Calu3 (cell line): ENCODE measurements at regions not wholly inside any gene's neighbourhood (a gene's known extent, or its start where the extent isn't known, plus 50 kb on each side); places are given as distances from the start of the nearest gene placed in this dataset.

Experiments used
- BruUV-seq: library from RNA; stranded (reverse); fragments of 400-500 nt; replicated peaks from 2 replicates; lab custom pipeline; 2021; lab: Mats Ljungman, UMichigan
- CTCF ChIA-PET: fragments of 300-600 bp; sonication (Branson Sonifier 250); formaldehyde crosslinking; loops from one replicate; lab custom pipeline; 2022; ENCODE audit warnings: antibody characterized with exemption; lab: Charles Lee
- DNase-seq: peaks from one replicate; pipeline ENCODE4 v3.0.0; 2022
- H3K27ac Mint-ChIP-seq: one replicate; pipeline ENCODE4 v1.8.0; 2022; ENCODE audit warnings: mixed read lengths; ENCODE audit not compliant: unreplicated experiment
- H3K27me3 Mint-ChIP-seq: one replicate; pipeline ENCODE4 v1.8.0; 2022; ENCODE audit warnings: mixed read lengths; ENCODE audit not compliant: unreplicated experiment
- H3K36me3 Mint-ChIP-seq: one replicate; pipeline ENCODE4 v1.8.0; 2022; ENCODE audit warnings: mild to moderate bottlenecking, moderate library complexity, mixed read lengths; ENCODE audit not compliant: insufficient read depth, unreplicated experiment
- H3K4me1 Mint-ChIP-seq: one replicate; pipeline ENCODE4 v1.8.0; 2022; ENCODE audit warnings: mild to moderate bottlenecking, low read depth, mixed read lengths; ENCODE audit not compliant: unreplicated experiment
- H3K4me3 Mint-ChIP-seq: one replicate; pipeline ENCODE4 v1.8.0; 2022; ENCODE audit warnings: mild to moderate bottlenecking, low read depth, moderate library complexity, mixed read lengths; ENCODE audit not compliant: unreplicated experiment
- H3K9me3 Mint-ChIP-seq: one replicate; pipeline ENCODE4 v1.8.0; 2022; ENCODE audit warnings: low read depth, mixed read lengths; ENCODE audit not compliant: unreplicated experiment
- CTCF ChIP-seq: fragments of 200-600 bp; IDR thresholded peaks from one replicate; pipeline ENCODE4 v1.8.0; 2022; ENCODE audit warnings: antibody characterized with exemption; ENCODE audit not compliant: unreplicated experiment
- intact Hi-C: fragments of 100-400 bp; cut with micrococcal nuclease; formaldehyde crosslinking; loops from one replicate; pipeline ENCODE4 v1.10.0; 2022; ENCODE audit not compliant: unreplicated experiment

DNA sequence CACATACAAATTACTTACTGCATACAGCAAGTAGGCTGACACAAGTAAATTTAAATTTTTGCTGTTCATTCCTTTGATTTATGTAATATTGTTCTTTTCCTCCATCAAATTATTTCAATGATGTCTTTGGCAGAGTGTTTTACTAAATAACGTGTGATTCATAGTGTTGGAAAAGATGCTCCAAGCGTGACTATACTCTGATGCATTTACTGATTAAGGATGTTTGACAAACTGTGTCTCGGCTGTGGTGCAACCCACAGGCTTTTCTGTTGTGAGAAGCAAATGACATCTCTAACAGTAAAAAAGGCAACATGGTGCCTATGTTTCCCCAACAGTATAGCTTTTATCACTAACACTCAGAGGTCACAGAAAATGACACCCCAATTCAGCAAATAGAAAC lies 540.9 kb downstream of the PPP4R3C start:
- Mint-ChIP-seq H3K4me3 (no peak overlapping the region), H3K27me3 (no peaks in the 10 kb centered on the region), H3K36me3 (no peaks in the 10 kb centered on the region), H3K4me1 (no peaks in the 10 kb centered on the region), H3K9me3 (no peaks in the 10 kb centered on the region), H3K27ac (no peak overlapping the region)
- CTCF ChIA-PET: no interaction called here
- TF ChIP-seq CTCF: no peak
- no peak for DNase-seq
- BruUV-seq: no TSS peak
- intact Hi-C loops: no loop called here

DNA sequence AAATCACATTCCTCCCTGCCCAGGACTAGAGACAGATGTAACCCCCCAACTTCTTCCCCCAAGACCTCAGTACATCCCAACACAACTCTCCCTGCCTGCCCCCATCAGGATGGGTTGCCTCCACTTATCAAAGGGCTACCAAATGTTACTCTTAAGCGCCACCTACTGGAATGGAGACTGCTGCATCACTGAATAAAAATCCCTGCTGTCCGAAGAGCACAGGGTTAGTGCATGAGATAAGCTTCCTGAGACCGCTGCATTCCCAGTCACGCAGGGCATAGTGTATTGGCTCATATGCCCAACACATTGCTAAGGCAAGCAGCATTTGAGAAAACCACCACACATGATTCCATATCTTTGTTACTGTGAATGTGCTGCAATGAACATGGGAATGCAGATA lies 544.5 kb downstream of the PPP4R3C start:
- intact Hi-C loops: no loop called here
- H3K9me3 Mint-ChIP-seq: no peaks in the 10 kb centered on the region
- H3K27me3 Mint-ChIP-seq: no peaks in the 10 kb centered on the region
- no peak for DNase-seq
- BruUV-seq: no TSS peak
- H3K27ac Mint-ChIP-seq: no peak overlapping the region
- H3K4me3 Mint-ChIP-seq: no peak overlapping the region
- no peaks in the 10 kb centered on the region for H3K36me3 Mint-ChIP-seq
- peak; percentile 43 for TF ChIP-seq CTCF
- H3K4me1 Mint-ChIP-seq: no peaks in the 10 kb centered on the region
- CTCF ChIA-PET: no interaction called here

- no peak overlapping the region for H3K4me3 Mint-ChIP-seq
- no peaks in the 10 kb centered on the region for H3K9me3 Mint-ChIP-seq
- no peaks in the 10 kb centered on the region for H3K36me3 Mint-ChIP-seq
- no peak for TF ChIP-seq CTCF
- DNase-seq: no peak
- no TSS peak for BruUV-seq
- no peaks in the 10 kb centered on the region for H3K4me1 Mint-ChIP-seq
- H3K27ac Mint-ChIP-seq: no peak overlapping the region
- no peaks in the 10 kb centered on the region for H3K27me3 Mint-ChIP-seq
- CTCF ChIA-PET: no interaction called here
- intact Hi-C loops: no loop called here
These were observed 546.1 kb downstream of the PPP4R3C start for GRCh38 chrX:26916991-26917390.

GRCh38 chrX:26915064-26915463 lies 548.1 kb downstream of the PPP4R3C start:
- BruUV-seq: no TSS peak
- no peaks in the 10 kb centered on the region for H3K36me3 Mint-ChIP-seq
- CTCF ChIA-PET: no interaction called here
- H3K9me3 Mint-ChIP-seq: no peaks in the 10 kb centered on the region
- no peak for TF ChIP-seq CTCF
- no peak for DNase-seq
- no peak overlapping the region for H3K27ac Mint-ChIP-seq
- H3K27me3 Mint-ChIP-seq: no peaks in the 10 kb centered on the region
- H3K4me1 Mint-ChIP-seq: no peaks in the 10 kb centered on the region
- no peak overlapping the region for H3K4me3 Mint-ChIP-seq
- intact Hi-C loops: no loop called here
